Heart left ventricle (tissue), 13 donors: ENCODE measurements at regions not wholly inside any gene's neighbourhood (a gene's known extent, or its start where the extent isn't known, plus 50 kb on each side); places are given as distances from the start of the nearest gene placed in this dataset.

ENCODE experiments used
- POLR2A ChIP-seq, 2 donors: fragments of 450-650 bp; IDR thresholded peaks; one replicate each; pipeline ENCODE4 v1.6.1; 2017; ENCODE audit warnings: antibody characterized with exemption in 2 of 2, mild to moderate bottlenecking in 2 of 2, moderate library complexity in 2 of 2
- TF ChIP-seq, protein P1 (sequence below), 12 donors: fragments of 200-600 bp; sonication (generic) in 4 of 12; IDR thresholded peaks; one replicate each; pipeline versions ENCODE4 v1.5.0 to v1.8.0; 2018 to 2022; ENCODE audit warnings: antibody characterized with exemption in 12 of 12, mild to moderate bottlenecking in 5 of 12
- donor health status: ischemic (EF 13 %, LVEDD 7.1; RV severe dilation, severe dysfunction).
- donor health status: DM: no; HTN: yes; CAD: no.
- donor health status: DM: no; HTN: no; CAD: no.
- donor health status: ischemic (EF 25% LVEDD 6.9; RV normal size, moderate dysfunction).
- donor health status: ischemic (EF 25% LVEDD 5.7; RV mildly dilated, moderate dysfunction).
- donor health status: ischemic (EF 35%, LVEDD 5.7; RV mildly dilated, moderate dysfunction).
- donor health status: nonischemic (EF 11% LVEDD 7.7; RV severe dilation, severe dysfunction).
- donor health status: DM: yes; HTN: yes; CAD: no.
- donor health status: PGD.
- donor health status: ischemic (EF 29% LVEDD 5.4; RV normal size, mild dysfunction).
- donor health status: nonischemic (EF 23%, LVEDD 6.1; RV moderate dilation, normal function).

DNA sequence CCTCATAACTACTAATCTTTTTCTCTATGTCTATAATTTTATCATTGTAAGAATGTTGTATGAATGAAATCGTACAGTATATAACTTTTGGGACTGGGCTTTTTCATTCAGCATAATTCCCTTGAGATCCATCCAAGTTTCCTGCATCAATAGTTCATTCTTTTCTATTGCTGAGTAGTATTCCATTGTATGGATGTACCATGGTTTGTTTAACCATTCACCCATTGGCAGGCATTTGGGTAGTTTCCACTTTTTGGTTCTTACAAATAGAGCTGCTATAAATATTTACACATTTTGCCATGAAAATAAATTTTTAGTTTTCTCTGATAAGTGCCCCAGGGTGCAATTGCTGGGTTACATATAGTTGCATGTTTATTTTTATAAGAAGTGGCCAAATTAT lies 659.8 kb downstream of the RAPGEF2 start:
- TF ChIP-seq, protein P1, sequence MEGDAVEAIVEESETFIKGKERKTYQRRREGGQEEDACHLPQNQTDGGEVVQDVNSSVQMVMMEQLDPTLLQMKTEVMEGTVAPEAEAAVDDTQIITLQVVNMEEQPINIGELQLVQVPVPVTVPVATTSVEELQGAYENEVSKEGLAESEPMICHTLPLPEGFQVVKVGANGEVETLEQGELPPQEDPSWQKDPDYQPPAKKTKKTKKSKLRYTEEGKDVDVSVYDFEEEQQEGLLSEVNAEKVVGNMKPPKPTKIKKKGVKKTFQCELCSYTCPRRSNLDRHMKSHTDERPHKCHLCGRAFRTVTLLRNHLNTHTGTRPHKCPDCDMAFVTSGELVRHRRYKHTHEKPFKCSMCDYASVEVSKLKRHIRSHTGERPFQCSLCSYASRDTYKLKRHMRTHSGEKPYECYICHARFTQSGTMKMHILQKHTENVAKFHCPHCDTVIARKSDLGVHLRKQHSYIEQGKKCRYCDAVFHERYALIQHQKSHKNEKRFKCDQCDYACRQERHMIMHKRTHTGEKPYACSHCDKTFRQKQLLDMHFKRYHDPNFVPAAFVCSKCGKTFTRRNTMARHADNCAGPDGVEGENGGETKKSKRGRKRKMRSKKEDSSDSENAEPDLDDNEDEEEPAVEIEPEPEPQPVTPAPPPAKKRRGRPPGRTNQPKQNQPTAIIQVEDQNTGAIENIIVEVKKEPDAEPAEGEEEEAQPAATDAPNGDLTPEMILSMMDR (IDR thresholded peaks at IDR 0.05), result no peak
- no peak for TF ChIP-seq POLR2A (IDR thresholded peaks at IDR 0.05)
